Panc1 (cell line): ENCODE measurements at regions not wholly inside any gene's neighbourhood (a gene's known extent, or its start where the extent isn't known, plus 50 kb on each side); places are given as distances from the start of the nearest gene placed in this dataset.

Experiments
- ATAC-seq: fragments of 200-7000 bp; cut with Tn5 transposase; 2 replicates; pipeline ENCODE4 v1.9.1; 2020; ENCODE audit warnings: mild to moderate bottlenecking, moderate library complexity
- BruUV-seq: library from RNA; stranded (reverse); fragments of 400-500 nt; replicated peaks from 2 replicates; lab custom pipeline; 2021; lab: Mats Ljungman, UMichigan
- CTCF ChIA-PET: fragments of 300-600 bp; sonication (Branson Sonifier 250); formaldehyde crosslinking; loops from one replicate; lab custom pipeline; 2022; ENCODE audit warnings: antibody characterized with exemption; lab: Charles Lee
- POLR2A ChIA-PET: fragments of 300-600 bp; sonication (Branson Sonifier 250); formaldehyde crosslinking; loops from one replicate; lab custom pipeline; 2022; ENCODE audit warnings: antibody characterized with exemption; lab: Charles Lee
- DNase-seq: peaks from one replicate; pipeline ENCODE4 v3.0.0-alpha.2; 2010; ENCODE audit warnings: low read depth, low spot score
- H3K27ac ChIP-seq: 2 replicates; pipeline ENCODE4 v1.5.1; 2011; ENCODE audit warnings: mild to moderate bottlenecking, low read length, inconsistent platforms
- H3K27me3 ChIP-seq: fragments of 200-500 bp; sonication (Bioruptor generic); 2 replicates; pipeline ENCODE4 v1.6.0; 2014; ENCODE audit warnings: low read length, inconsistent platforms; ENCODE audit not compliant: control insufficient read depth, insufficient read depth
- H3K36me3 ChIP-seq: fragments of 200-500 bp; sonication (Bioruptor generic); 2 replicates; pipeline ENCODE4 v1.5.1; 2014; ENCODE audit warnings: inconsistent platforms, mild to moderate bottlenecking, low read length, moderate library complexity; ENCODE audit not compliant: control insufficient read depth, insufficient read depth
- H3K4me1 ChIP-seq: 2 replicates; pipeline ENCODE4 v1.5.1; 2011; ENCODE audit warnings: inconsistent platforms, mild to moderate bottlenecking, low read length, moderate library complexity; ENCODE audit not compliant: control insufficient read depth, insufficient read depth
- H3K4me3 ChIP-seq, 2 experiments: 2 replicates each; pipeline ENCODE4 v1.5.1; 2011 to 2012; ENCODE audit warnings: low read depth in 2 of 2, low read length in 2 of 2, mild to moderate bottlenecking in 2 of 2, inconsistent platforms in 1 of 2, moderate library complexity in 1 of 2
- H3K9me3 ChIP-seq: fragments of 200-500 bp; sonication (Bioruptor generic); 2 replicates; pipeline ENCODE4 v1.5.1; 2014; ENCODE audit warnings: low read depth, mild to moderate bottlenecking, inconsistent platforms, low read length, moderate library complexity; ENCODE audit not compliant: control insufficient read depth, insufficient read depth
- CTCF ChIP-seq: fragments of 450-650 bp; IDR thresholded peaks from 2 replicates; pipeline ENCODE4 v1.5.1; 2017; ENCODE audit warnings: mild to moderate bottlenecking
- POLR2AphosphoS5 ChIP-seq: IDR thresholded peaks from 2 replicates; pipeline ENCODE4 v1.6.1; 2012; ENCODE audit warnings: mild to moderate bottlenecking, low read depth, low read length, moderate library complexity
- REST ChIP-seq, 2 experiments: IDR thresholded peaks; 2 replicates each; pipeline ENCODE4 v1.6.1; 2011 to 2012; ENCODE audit warnings: low read depth in 2 of 2, control low read depth in 1 of 2, low read length in 1 of 2, mild to moderate bottlenecking in 1 of 2, moderate library complexity in 1 of 2; ENCODE audit not compliant: insufficient read depth in 1 of 2
- SIN3A ChIP-seq: IDR thresholded peaks from 2 replicates; pipeline ENCODE4 v1.6.1; 2012; ENCODE audit warnings: low read depth, mild to moderate bottlenecking, low read length, moderate library complexity, borderline replicate concordance; ENCODE audit not compliant: insufficient read depth
- TCF7L2 ChIP-seq: IDR thresholded peaks from 2 replicates; pipeline ENCODE4 v1.6.1; 2011; ENCODE audit warnings: mild to moderate bottlenecking, low read depth, low read length, inconsistent platforms
- in situ Hi-C: cut with HindIII; loops from 2 replicates; pipeline ENCODE4 v1.10.0; 2016; ENCODE audit warnings: low sequenced_read_pairs, low pct_unique_long_range_greater_than_20kb
- intact Hi-C: fragments of 100-400 bp; cut with micrococcal nuclease; formaldehyde crosslinking; loops from one replicate; pipeline ENCODE4 v1.10.0; 2022; ENCODE audit not compliant: unreplicated experiment

GRCh38 chrX:95728446-95728845 lies 956.2 kb upstream of the DIAPH2 start:
- Histone ChIP-seq H3K27ac (no peak overlapping the region), H3K27me3 (no peaks in the 10 kb centered on the region), H3K9me3 (no peaks in the 10 kb centered on the region), H3K36me3 (no peaks in the 10 kb centered on the region), H3K4me1 (no peaks in the 10 kb centered on the region), H3K4me3 (no peak overlapping the region)
- DNase-seq (no peak), ATAC-seq (no peak)
- POLR2A ChIA-PET = no interaction called here
- CTCF ChIA-PET = no interaction called here
- no peak for TF ChIP-seq TCF7L2
- no peak for TF ChIP-seq POLR2AphosphoS5
- TF ChIP-seq REST (IDR thresholded peaks at IDR 0.05; ENCODE audit: insufficient read depth in 1 of 2, low read depth in 2 of 2, low read length in 1 of 2) = no peak
- TF ChIP-seq CTCF = no peak
- TF ChIP-seq SIN3A = no peak
- intact Hi-C loops = no loop called here
- in situ Hi-C loops = no loop called here
- BruUV-seq = no TSS peak

- intact Hi-C loops (no loop called here), in situ Hi-C loops (no loop called here)
- Histone ChIP-seq H3K27ac (no peak overlapping the region), H3K4me1 (no peaks in the 10 kb centered on the region), H3K36me3 (no peaks in the 10 kb centered on the region), H3K9me3 (no peaks in the 10 kb centered on the region), H3K4me3 (no peak overlapping the region), H3K27me3 (no peaks in the 10 kb centered on the region)
- ATAC-seq = no peak
- no peak for DNase-seq
- TF ChIP-seq TCF7L2 (no peak), REST (IDR thresholded peaks at IDR 0.05; ENCODE audit: insufficient read depth in 1 of 2, low read depth in 2 of 2, low read length in 1 of 2) (no peak), SIN3A (no peak), POLR2AphosphoS5 (no peak), CTCF (no peak)
- CTCF ChIA-PET = no interaction called here
- no TSS peak for BruUV-seq
- POLR2A ChIA-PET = no interaction called here
Measured at GRCh38 chrX:95729401-95729800, 955.2 kb upstream of the DIAPH2 start.
